Fibroblast of peridontal ligament (primary cell): ENCODE measurements at regions not wholly inside any gene's neighbourhood (a gene's known extent, or its start where the extent isn't known, plus 50 kb on each side); places are given as distances from the start of the nearest gene placed in this dataset.

Experiments
- DNase-seq: peaks from one replicate; pipeline ENCODE4 v3.0.0-alpha.2; 2010; ENCODE audit errors: extremely low read depth

DNA sequence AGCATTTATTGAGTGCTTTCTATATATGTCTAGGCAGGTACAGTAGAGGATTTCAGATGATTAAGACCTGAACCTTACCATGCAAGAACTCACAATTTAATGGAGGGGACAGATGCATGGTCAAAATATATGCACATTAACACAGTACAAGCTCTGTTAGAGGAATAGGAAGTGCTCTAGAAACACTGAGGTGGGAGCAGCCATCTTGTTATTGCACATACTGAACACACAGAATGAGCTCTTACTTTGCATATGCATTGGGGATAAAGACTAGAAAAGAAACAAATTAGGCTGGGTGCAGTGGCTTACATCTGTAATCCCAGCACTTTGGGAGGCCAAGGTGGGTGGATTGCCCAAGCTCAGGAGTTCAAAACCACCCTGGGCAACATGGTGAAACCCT is 438.3 kb downstream of the UTRN start:
- no peak for DNase-seq

GRCh38 chr6:144724818-144725217 is 439.7 kb downstream of the UTRN start:
- no peak for DNase-seq

GRCh38 chr6:144725736-144726522 is 440.8 kb downstream of the UTRN start:
- DNase-seq, result no peak

DNA sequence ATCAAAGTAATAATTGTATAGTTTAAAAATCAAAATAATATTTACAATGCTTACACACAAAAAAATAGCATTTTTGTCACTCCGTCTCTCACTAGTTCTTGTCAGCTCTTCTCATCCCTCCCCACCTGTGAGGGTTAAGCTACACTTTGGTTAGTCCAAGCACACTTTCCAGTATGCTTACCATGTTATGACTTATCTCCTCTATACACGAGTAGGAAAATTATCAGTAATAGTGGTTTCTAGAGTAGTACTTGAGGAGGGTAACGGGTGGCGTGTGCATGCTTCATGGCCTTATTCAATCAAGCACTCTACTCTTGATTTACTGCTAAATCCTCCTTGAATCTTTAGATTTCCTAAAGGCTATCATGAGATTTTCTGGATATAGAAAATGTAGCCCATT is 443.7 kb downstream of the UTRN start:
- no peak for DNase-seq

DNA sequence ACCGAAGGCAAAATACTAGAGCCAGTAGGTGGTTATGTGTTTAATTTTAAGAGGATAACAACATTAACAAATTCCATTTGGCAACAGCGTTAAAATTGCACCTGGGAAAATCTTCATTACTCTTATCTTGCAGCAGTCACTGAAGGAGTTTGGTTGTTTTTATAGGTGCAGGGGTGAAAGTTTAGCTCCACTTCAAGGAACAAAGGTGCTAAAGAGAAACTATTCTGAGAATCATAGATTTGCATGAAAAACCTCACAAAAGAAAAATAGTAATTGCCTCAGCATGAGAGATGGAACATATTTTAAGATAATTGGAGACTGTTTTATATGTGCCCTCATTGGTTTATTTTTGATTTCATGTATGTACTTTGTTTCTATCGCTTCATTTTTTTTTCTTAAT is 444.4 kb downstream of the UTRN start:
- DNase-seq, result no peak

GRCh38 chr6:144730088-144730645 is 445.0 kb downstream of the UTRN start:
- no peak for DNase-seq

DNA sequence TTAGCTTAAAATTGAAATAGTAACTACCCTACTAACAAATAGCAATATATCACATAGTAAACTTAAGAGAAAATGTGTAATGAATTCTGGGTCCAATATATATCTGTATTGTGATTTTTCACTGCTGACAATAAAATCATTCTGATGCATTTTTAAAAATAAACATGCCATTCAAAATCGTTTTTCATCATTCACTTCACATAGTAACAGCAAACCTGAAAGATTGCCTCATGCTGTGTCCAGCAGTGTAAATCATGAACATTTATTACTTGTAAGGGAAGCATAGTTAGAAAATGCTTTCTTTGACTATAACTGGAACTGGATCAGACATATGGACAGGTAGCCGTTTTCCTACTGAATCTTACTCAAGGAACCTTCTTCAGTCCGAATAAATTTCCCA is 446.1 kb downstream of the UTRN start:
- DNase-seq, result no peak

DNA sequence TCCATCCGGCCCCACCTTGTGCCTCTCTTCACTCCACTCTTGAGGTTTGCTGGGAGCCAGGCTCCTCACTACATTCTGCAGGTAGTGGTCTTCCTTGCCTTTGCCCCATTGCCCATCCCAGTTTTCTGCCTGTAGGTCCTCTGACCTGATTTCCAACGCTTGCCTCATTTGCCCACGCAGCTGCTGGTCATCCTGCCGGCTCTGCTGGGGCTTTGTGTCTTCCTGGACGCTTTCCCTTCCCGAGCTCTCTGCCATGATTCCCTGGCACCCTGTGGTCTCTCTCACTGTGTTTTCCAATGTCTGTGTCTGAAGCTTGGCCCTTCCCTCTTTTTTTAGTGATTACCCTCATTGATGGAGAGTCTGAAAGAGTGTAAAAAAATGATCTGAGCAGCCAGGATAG is 451.6 kb downstream of the UTRN start:
- DNase-seq, result no peak

DNA sequence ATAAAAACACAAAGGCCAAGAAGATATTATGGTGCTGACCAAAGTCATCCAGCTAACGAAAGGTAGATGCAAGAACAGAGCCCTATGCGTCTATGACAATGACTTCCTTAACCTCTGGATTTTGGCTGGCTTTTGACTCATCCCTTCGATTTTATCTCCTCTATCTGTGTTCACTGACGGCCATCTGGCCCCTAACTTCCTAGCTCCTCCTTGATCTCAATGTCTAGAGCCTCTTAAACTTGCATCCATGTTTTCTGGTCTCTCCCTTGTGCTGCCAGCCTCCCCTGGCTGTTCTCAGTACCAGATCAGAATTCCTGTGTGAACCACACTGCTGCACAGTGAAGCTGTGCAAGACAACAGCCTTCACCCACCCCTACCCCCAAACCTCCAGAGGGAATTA is 452.9 kb downstream of the UTRN start:
- no peak for DNase-seq

DNA sequence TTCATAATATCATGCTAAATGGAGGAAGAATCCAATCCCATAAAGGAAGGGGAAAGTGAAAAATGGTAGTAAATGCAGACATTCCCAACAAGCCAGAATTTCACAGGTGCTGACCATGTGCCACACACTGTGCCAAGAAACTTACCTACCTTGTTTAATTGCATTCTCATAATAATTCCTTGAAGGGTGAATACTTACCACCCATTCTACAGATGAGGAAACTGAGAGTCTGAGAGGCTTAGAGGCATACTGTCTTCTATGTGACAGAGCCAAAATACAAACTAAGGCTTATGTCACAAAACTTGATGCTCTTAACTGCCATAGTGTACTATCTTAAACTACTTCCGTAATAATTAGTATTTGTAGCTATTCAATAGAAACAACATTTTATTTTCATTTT is 454.7 kb downstream of the UTRN start:
- DNase-seq, result no peak

GRCh38 chr6:144741659-144742058 is 456.5 kb downstream of the UTRN start:
- no peak for DNase-seq

GRCh38 chr6:144742779-144743178 is 457.6 kb downstream of the UTRN start:
- DNase-seq, result no peak

DNA sequence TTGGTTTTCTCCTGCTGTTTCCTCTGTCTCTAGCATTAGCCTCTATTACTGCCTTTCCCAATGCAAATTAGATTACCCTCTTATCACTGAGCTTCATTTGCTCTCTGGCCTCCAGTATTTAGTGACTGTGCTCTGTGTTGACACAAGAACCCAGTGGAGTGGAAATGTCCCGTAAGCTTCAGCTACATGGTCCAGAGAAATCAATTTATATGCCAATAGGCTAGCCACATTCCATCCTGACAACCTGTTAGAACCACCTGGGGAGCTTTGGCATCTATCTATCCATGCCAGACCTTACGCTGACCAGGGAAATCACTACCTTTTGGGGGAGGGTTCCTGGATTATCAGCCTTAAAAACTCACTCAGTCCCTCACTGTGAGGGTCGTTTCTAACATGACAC is 459.6 kb downstream of the UTRN start:
- DNase-seq, result no peak

DNA sequence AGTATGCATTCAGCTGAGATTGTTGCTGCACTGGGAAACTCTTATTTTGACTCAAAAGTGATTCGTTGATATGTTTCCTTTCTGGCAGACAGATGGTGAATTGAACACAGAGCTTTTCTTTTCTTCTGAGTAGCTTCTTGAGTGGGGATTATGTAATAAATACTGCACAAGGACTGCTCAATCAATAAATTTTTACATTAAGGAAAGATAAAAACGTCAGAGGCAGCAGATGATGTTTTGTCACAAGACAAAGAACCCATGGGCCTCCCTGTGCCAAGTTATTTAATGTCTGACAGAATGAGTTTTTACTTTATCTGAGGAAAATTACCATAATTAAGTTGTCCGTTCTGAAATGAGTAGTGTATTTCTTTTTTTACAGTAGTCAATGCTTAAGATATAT is 460.3 kb downstream of the UTRN start:
- DNase-seq, result no peak

GRCh38 chr6:144746902-144747469 is 461.9 kb downstream of the UTRN start:
- no peak for DNase-seq

- DNase-seq, result no peak
Measured at GRCh38 chr6:144749263-144749662, 464.1 kb downstream of the UTRN start.

- no peak for DNase-seq
Measured at GRCh38 chr6:144753023-144753705, 468.0 kb downstream of the UTRN start.

GRCh38 chr6:144756469-144756868 is 471.3 kb downstream of the UTRN start:
- DNase-seq, result no peak

GRCh38 chr6:144757299-144757698 is 472.2 kb downstream of the UTRN start:
- no peak for DNase-seq

DNA sequence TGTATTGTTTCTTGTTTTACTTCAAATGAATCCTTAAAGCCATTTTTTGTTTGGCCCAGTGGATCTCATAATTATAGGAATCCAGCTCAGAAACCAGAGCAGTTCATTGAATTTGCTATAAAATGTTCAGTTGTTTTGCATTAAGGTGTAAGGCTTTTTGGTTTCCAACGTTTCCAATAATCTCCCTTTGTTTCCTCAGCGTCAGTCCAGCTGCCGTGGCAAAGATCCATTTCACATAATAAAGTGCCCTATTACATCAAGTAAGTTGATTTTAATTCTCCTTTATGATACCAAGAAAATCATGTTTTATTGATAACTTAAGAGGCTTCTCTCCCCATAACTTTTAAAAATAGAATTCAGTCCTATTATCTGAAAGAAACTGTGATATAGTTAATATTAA is 472.6 kb downstream of the UTRN start:
- no peak for DNase-seq

DNA sequence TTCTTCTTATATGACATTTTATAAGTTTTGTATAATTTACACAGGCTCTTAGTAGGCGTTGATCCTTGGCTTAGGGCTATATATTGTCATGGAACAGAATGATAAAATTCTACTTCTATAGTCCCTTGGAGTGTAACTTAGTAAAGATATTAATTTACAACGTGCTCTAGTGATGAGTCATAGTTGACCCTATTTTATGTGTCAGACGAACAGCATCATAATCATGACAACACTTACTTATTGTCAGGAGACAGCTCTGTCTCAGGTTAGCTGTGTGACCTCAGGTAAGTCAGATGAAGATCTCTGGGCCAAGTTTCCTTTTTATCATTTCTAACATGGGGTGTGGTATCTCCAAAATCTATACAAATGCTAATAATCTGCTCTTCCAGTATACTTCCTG is 473.5 kb downstream of the UTRN start:
- no peak for DNase-seq

DNA sequence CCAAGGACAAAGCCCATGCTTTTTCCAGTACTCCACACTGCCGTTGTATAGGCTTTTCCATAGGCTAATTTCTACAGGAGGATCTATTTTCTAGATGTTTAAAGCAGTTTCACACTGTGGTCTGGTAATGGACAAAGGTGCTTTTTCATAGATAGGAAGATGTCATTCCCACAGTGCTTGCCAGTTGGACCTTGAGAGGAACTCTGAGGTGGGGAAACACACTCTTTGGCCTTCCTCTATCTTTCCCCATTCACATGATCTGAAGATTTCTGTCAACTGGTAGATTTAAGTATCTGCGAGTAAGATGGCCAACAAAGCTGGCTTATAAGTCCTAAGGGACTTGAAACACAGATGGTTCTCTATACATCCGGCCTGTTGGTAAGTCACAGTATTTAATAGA is 477.3 kb downstream of the UTRN start:
- no peak for DNase-seq

- peak; percentile 10 for DNase-seq
Measured at GRCh38 chr6:144767051-144767450, 481.9 kb downstream of the UTRN start.
